H1 (cell line): ENCODE measurements at regions not wholly inside any gene's neighbourhood (a gene's known extent, or its start where the extent isn't known, plus 50 kb on each side); places are given as distances from the start of the nearest gene placed in this dataset.

Source experiments
- CTCF ChIA-PET: fragments of 300-600 bp; sonication (Branson Sonifier 250); formaldehyde crosslinking; loops from one replicate; lab custom pipeline; 2021; ENCODE audit not compliant: partially characterized antibody; lab: Charles Lee
- POLR2A ChIA-PET: fragments of 300-600 bp; sonication (Branson Sonifier 250); formaldehyde crosslinking; loops from one replicate; lab custom pipeline; 2021; ENCODE audit warnings: inconsistent platforms; ENCODE audit not compliant: partially characterized antibody; lab: Charles Lee
- DNase-seq, 2 experiments: peaks; one replicate each; pipeline versions ENCODE4 v3.0.0 to v3.0.0-alpha.2; 2010 to 2022; ENCODE audit warnings: low spot score in 2 of 2, low read depth in 1 of 2, mixed read lengths in 1 of 2
- FAIRE-seq: peaks from 2 replicates; lab custom pipeline; 2011; peaks lifted over from hg19 to GRCh38; lab: Jason Lieb, UNC
- H2AFZ ChIP-seq: 2 replicates; pipeline ENCODE4 v1.8.1; 2012; ENCODE audit warnings: low read length, inconsistent platforms
- H2AK5ac ChIP-seq: 2 replicates; pipeline ENCODE4 v1.6.1; 2013; ENCODE audit warnings: low read depth, low read length
- H2BK120ac ChIP-seq: replicated peaks from 2 replicates; pipeline ENCODE3; 2013; ENCODE audit warnings: low read depth, low read length, inconsistent platforms
- H2BK12ac ChIP-seq: 2 replicates; pipeline ENCODE4 v1.6.1; 2013; ENCODE audit warnings: low read depth, low read length
- H2BK15ac ChIP-seq: 2 replicates; pipeline ENCODE4 v1.6.1; 2013; ENCODE audit warnings: low read length
- H2BK20ac ChIP-seq: 2 replicates; pipeline ENCODE4 v1.6.1; 2013; ENCODE audit warnings: low read length
- H2BK5ac ChIP-seq: 2 replicates; pipeline ENCODE4 v1.6.1; 2013; ENCODE audit warnings: low read depth, low read length
- H3K14ac ChIP-seq: 2 replicates; pipeline ENCODE4 v1.6.1; 2013; ENCODE audit warnings: inconsistent platforms; ENCODE audit not compliant: insufficient read length
- H3K18ac ChIP-seq: 2 replicates; pipeline ENCODE4 v1.6.1; 2013; ENCODE audit warnings: low read length; ENCODE audit errors: extremely low read depth
- H3K23ac ChIP-seq: 2 replicates; pipeline ENCODE4 v1.6.1; 2013; ENCODE audit warnings: inconsistent platforms; ENCODE audit not compliant: insufficient read length
- H3K23me2 ChIP-seq: 2 replicates; pipeline ENCODE4 v1.6.1; 2013; ENCODE audit warnings: low read depth, low read length
- H3K27ac ChIP-seq: 2 replicates; pipeline ENCODE4 v1.6.1; 2011; ENCODE audit warnings: low read depth, low read length, inconsistent platforms
- H3K27me3 ChIP-seq, 4 experiments: replicated peaks in 1 of 4; 1 replicate in 1 of 4; 2 replicates in 3 of 4; pipeline versions ENCODE4 v1.6.1 to v1.8.1; 2011 to 2013; ENCODE audit warnings: low read length in 3 of 4, mild to moderate bottlenecking in 3 of 4, inconsistent platforms in 2 of 4, mixed read lengths in 2 of 4, moderate library complexity in 1 of 4; ENCODE audit not compliant: control insufficient read depth in 3 of 4, insufficient read depth in 3 of 4; ENCODE audit errors: extremely low read depth in 1 of 4
- H3K36me3 ChIP-seq, 4 experiments: 2 replicates each; pipeline versions ENCODE4 v1.6.1 to v1.8.1; 2011 to 2013; ENCODE audit warnings: mild to moderate bottlenecking in 4 of 4, low read length in 3 of 4, moderate library complexity in 2 of 4, control low read depth in 1 of 4, inconsistent platforms in 1 of 4; ENCODE audit not compliant: insufficient read depth in 4 of 4, control insufficient read depth in 2 of 4
- H3K4ac ChIP-seq: replicated peaks from 2 replicates; pipeline ENCODE3; 2013; ENCODE audit warnings: low read length, low read depth, mixed read lengths, inconsistent platforms; ENCODE audit not compliant: insufficient read length
- H3K4me1 ChIP-seq, 4 experiments: replicated peaks in 1 of 4; 1 replicate in 1 of 4; 2 replicates in 3 of 4; pipeline versions ENCODE4 v1.6.1 to v1.8.1; 2011 to 2013; ENCODE audit warnings: low read length in 3 of 4, inconsistent platforms in 2 of 4, mixed read lengths in 1 of 4; ENCODE audit not compliant: insufficient read depth in 4 of 4, control insufficient read depth in 3 of 4
- H3K4me2 ChIP-seq, 2 experiments: 2 replicates each; pipeline versions ENCODE4 v1.6.1 to v1.8.1; 2011 to 2013; ENCODE audit warnings: low read depth in 2 of 2, low read length in 2 of 2, control low read depth in 1 of 2, inconsistent platforms in 1 of 2, mild to moderate bottlenecking in 1 of 2; ENCODE audit not compliant: insufficient read depth in 1 of 2
- H3K4me3 ChIP-seq, 4 experiments: fragments of 200-600, 300-600 bp in 1 of 4; sonication (generic), shearing (Covaris generic), sonication (Bioruptor Twin) in 1 of 4; 2 replicates each; pipeline versions ENCODE4 v1.5.1 to v1.8.1; 2011 to 2016; ENCODE audit warnings: low read length in 4 of 4, low read depth in 3 of 4, control low read depth in 2 of 4, inconsistent platforms in 2 of 4, mild to moderate bottlenecking in 2 of 4, mixed read lengths in 1 of 4, moderate library complexity in 1 of 4; ENCODE audit not compliant: insufficient read depth in 2 of 4; ENCODE audit errors: extremely low read depth in 1 of 4
- H3K56ac ChIP-seq: replicated peaks from 2 replicates; pipeline ENCODE3; 2013; ENCODE audit warnings: low read depth, mild to moderate bottlenecking, mixed read lengths, low read length, inconsistent platforms; ENCODE audit not compliant: insufficient read length
- H3K79me1 ChIP-seq: 2 replicates; pipeline ENCODE4 v1.6.1; 2013; ENCODE audit warnings: low read depth, low read length, control low read depth
- H3K79me2 ChIP-seq, 2 experiments: 2 replicates each; pipeline versions ENCODE4 v1.6.1 to v1.8.1; 2012 to 2013; ENCODE audit warnings: low read length in 2 of 2, mild to moderate bottlenecking in 2 of 2, inconsistent platforms in 1 of 2; ENCODE audit not compliant: insufficient read depth in 2 of 2, control insufficient read depth in 1 of 2
- H3K9ac ChIP-seq, 4 experiments: replicated peaks in 1 of 4; 1 replicate in 1 of 4; 2 replicates in 3 of 4; pipeline versions ENCODE4 v1.6.1 to v1.8.1; 2011 to 2013; ENCODE audit warnings: low read depth in 3 of 4, low read length in 3 of 4, control low read depth in 2 of 4, mild to moderate bottlenecking in 2 of 4, moderate library complexity in 2 of 4, inconsistent platforms in 1 of 4; ENCODE audit errors: extremely low read depth in 1 of 4
- H3K9me3 ChIP-seq, 2 experiments: 2 replicates each; pipeline versions ENCODE4 v1.6.1 to v1.8.1; 2012 to 2013; ENCODE audit warnings: mild to moderate bottlenecking in 2 of 2, moderate library complexity in 2 of 2, control low read depth in 1 of 2, inconsistent platforms in 1 of 2, low read depth in 1 of 2, low read length in 1 of 2, mixed read lengths in 1 of 2; ENCODE audit not compliant: insufficient read depth in 2 of 2
- H4K20me1 ChIP-seq, 2 experiments: replicated peaks in 1 of 2; 2 replicates each; pipeline versions ENCODE3 to v1.8.1; 2011 to 2013; ENCODE audit warnings: inconsistent platforms in 2 of 2, low read length in 2 of 2, mild to moderate bottlenecking in 1 of 2; ENCODE audit not compliant: insufficient read depth in 2 of 2, control insufficient read depth in 1 of 2
- H4K5ac ChIP-seq: 2 replicates; pipeline ENCODE4 v1.6.1; 2013; ENCODE audit warnings: low read length, low read depth, mixed read lengths, inconsistent platforms; ENCODE audit not compliant: insufficient read length
- H4K8ac ChIP-seq: 2 replicates; pipeline ENCODE4 v1.8.0; 2013; ENCODE audit warnings: mild to moderate bottlenecking, moderate library complexity, low read length, inconsistent platforms; ENCODE audit not compliant: insufficient read depth; ENCODE audit errors: extremely low read depth
- H4K91ac ChIP-seq: replicated peaks from 2 replicates; pipeline ENCODE3; 2013; ENCODE audit warnings: low read length, mixed read lengths, inconsistent platforms; ENCODE audit not compliant: insufficient read length
- MAFK ChIP-seq: IDR thresholded peaks from 2 replicates; pipeline ENCODE4 v1.6.1; 2012; ENCODE audit warnings: low read depth, mild to moderate bottlenecking, improper control_type of control experiment, low read length
- NRF1 ChIP-seq: IDR thresholded peaks from 2 replicates; pipeline ENCODE4 v1.6.1; 2011; ENCODE audit warnings: mild to moderate bottlenecking, low read depth, low read length, improper control_type of control experiment
- WGBS, 2 experiments: shearing (Covaris generic) in 1 of 2; methylation state at CpG; one replicate each; pipeline versions ENCODE4 v1.1.6 to v1.1.7; 2013 to 2015; ENCODE audit warnings: low lambda C conversion rate in 2 of 2, mixed read lengths in 2 of 2, inconsistent platforms in 1 of 2, low coverage in 1 of 2, missing lambda C conversion rate in 1 of 2; ENCODE audit not compliant: insufficient replicate concordance in 2 of 2, insufficient coverage in 1 of 2, insufficient read length in 1 of 2; ENCODE audit errors: extremely low coverage in 1 of 2, missing lambda C conversion rate in 1 of 2; 5-methylcytosine and 5-hydroxymethylcytosine counted together

DNA sequence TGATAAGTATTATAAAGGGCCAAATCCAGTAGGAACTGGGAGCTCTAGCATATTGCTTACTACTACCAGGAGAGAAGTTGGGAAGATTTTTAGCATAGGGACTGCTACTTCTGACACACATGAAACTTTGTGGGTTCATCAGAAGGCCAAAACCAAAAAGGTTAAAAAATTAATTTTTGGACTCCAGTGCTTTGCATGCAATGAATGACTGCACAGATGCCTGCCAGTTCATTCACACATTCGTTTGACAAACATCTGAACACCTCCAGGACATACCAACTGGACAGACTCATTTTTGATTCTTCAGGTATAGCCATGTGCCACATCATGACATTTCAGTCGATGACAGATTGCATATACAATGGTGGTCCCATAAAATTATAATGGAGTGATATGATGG, 79.8 kb downstream of the MID1IP1 start:
- H3K23ac ChIP-seq, result no peak overlapping the region
- H3K4me3 ChIP-seq, result no peak overlapping the region
- DNase-seq, result no peak
- no peak overlapping the region for H2AK5ac ChIP-seq
- no peaks in the 10 kb centered on the region for H3K27me3 ChIP-seq
- H3K23me2 ChIP-seq, result no peaks in the 10 kb centered on the region
- FAIRE-seq, result no peak
- H3K18ac ChIP-seq, result no peak overlapping the region
- H3K79me2 ChIP-seq, result no peaks in the 10 kb centered on the region
- no peak overlapping the region for H2BK5ac ChIP-seq
- 96% methylated on average over 2 of the region's 2 CpGs; no CpG with 5 or more reads in 1 of the 2 experiments for WGBS, 2 experiments
- ChIA-PET CTCF (no interaction called here), POLR2A (no interaction called here)
- no peak overlapping the region for H4K5ac ChIP-seq
- no peaks in the 10 kb centered on the region for H3K36me3 ChIP-seq
- no peaks in the 10 kb centered on the region for H4K20me1 ChIP-seq
- H3K56ac ChIP-seq, result no peak overlapping the region
- no peak overlapping the region for H3K27ac ChIP-seq
- no peak overlapping the region for H2BK120ac ChIP-seq
- H3K4ac ChIP-seq, result no peak overlapping the region
- H2BK20ac ChIP-seq, result no peak overlapping the region
- no peak overlapping the region for H3K14ac ChIP-seq
- no peak overlapping the region for H2AFZ ChIP-seq
- H2BK15ac ChIP-seq, result no peak overlapping the region
- no peak overlapping the region for H4K91ac ChIP-seq
- H3K4me1 ChIP-seq, result peaks cover 0 to 2% (median 0%) of the 10 kb centered on the region in 4 experiments; a peak in 1 of 7 replicates
- H3K4me2 ChIP-seq, result no peak overlapping the region
- no peaks in the 10 kb centered on the region for H3K9me3 ChIP-seq
- no peak overlapping the region for H3K9ac ChIP-seq
- H2BK12ac ChIP-seq, result no peak overlapping the region
- H3K79me1 ChIP-seq, result no peaks in the 10 kb centered on the region
- TF ChIP-seq NRF1, result no peak
- no peak for TF ChIP-seq MAFK
- no peak overlapping the region for H4K8ac ChIP-seq
